ENCODE measurements at regions not wholly inside any gene's neighbourhood (a gene's known extent, or its start where the extent isn't known, plus 50 kb on each side); places are given as distances from the start of the nearest gene placed in this dataset.
"Not testable (repeated sequence)": the region's sequence is repeated elsewhere in the genome, so short reads cannot be mapped to it uniquely, and the experiment has no call there.

- DNase-seq = no peak
These were observed 979.9 kb upstream of the GBE1 start for GRCh38 chr3:82741346-82741745.

DNA sequence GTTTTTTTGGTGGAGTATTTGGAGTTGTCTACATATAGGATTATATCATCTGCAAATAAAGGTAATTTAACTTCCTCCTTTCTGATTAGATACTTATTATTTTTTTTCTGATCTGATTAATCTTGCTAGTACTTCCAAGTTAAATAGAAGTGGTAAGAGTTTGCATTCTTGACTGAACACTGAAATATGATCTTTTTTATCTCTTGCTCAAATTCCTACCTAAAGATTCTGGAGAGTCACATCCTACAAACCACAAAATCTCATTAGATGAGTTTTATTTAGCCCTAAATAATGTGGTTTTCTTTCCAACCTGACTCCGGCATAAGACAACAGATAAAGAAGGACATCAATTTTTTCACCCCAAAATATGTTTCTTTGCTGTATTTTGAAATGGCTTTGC is 977.9 kb upstream of the GBE1 start:
- DNase-seq = no peak

DNA sequence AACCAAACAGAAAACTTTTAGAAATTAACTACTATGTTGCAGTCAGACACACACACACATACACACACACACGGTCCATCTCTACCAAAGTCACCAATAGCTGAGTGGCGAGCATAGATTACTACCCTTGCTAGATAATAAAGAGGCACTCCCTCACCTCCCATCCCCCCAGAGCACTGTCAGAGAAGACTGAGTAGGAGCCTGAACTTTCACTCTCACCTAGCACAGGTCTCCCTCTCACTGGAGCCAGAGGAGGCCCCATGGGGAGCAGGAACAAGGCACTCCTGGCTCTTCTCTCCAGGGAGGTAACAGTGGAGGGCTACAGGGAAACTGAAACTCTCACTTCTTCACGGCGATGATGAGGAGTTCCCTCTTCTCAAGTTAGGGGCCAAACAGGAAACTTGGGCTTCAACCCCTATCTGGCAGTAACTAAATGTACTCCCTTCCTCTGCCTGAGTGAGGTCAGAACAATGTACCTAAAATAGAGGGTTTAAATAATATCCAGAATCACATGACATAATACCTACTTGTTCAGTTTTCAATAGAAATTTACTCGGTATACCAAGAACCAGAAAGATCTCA is 975.3 kb upstream of the GBE1 start:
- no peak for DNase-seq

- no peak for DNase-seq
These were observed 953.8 kb upstream of the GBE1 start for GRCh38 chr3:82715091-82715856.

- no peak for DNase-seq
These were observed 945.6 kb upstream of the GBE1 start for GRCh38 chr3:82707035-82707434.

DNA sequence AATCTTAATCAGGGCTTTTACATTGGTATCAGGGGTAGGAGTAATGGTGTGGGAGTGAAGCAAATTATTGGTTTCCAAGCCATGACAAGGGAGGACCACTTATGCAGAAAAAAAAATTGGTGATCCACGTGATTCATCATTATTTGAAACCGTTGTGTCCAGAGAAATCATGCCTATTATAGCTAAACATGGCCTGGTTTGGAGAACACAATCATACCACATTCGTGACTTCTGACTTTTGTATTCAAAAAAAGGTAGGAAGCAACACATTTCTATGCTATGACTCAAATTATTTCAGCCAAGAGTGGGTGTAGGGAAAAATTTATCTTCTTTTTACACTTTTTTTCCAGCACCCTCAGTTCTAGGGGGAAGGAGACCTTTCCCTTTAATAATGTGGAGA is 924.3 kb upstream of the GBE1 start:
- no peak for DNase-seq

DNA sequence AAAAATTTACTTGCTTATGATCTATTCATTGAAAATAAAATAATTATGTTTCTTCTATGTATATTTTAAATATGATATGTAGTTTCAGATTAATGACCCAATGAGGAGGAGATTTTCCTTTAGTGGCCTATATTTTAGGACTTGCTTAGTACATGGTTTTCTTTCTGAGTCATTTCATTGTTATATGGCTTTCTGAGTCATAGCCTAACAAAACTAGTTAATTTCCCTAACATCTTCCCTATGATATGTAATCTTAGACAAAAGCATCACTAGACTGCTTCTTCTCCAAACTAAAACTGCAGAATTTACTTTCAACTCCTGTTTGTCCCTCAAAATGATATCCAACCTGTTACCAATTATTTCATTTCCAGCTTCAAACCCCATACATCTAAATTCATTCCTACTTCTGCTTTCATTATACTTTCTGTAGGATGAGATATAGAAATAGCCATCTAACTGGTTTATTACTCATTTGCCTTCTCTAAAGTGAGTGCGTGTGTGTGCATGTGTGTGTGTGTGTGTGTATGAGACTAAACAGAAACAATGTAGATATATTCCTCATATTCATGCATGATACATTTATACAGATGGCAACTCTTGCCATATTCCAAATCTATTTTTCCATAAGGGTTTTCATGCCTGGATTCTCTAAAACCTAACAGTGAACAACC is 915.0 kb upstream of the GBE1 start:
- DNase-seq = no peak

DNA sequence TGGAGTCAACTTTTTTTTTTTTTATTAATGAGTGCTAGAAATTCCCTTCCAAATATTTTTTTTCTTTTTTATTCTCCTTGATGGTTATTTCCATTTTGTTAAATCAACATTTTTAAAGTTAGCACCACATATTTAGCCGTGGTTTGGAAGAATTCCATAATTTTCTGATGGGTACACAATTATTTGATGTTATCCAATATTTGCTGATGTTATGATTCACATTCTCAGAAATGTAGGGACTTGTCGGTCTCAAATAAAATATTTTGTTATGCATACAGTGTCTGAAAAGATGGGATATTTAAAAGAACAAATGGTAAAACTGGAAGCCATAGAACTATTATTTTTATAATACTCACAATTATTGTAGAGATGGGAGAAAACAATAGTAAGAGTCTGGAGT is 911.5 kb upstream of the GBE1 start:
- no peak for DNase-seq

GRCh38 chr3:82671466-82671865 is 910.0 kb upstream of the GBE1 start:
- no peak for DNase-seq

GRCh38 chr3:82654708-82655107 is 893.3 kb upstream of the GBE1 start:
- DNase-seq = no peak

GRCh38 chr3:82643948-82644347 is 882.5 kb upstream of the GBE1 start:
- DNase-seq = no peak

DNA sequence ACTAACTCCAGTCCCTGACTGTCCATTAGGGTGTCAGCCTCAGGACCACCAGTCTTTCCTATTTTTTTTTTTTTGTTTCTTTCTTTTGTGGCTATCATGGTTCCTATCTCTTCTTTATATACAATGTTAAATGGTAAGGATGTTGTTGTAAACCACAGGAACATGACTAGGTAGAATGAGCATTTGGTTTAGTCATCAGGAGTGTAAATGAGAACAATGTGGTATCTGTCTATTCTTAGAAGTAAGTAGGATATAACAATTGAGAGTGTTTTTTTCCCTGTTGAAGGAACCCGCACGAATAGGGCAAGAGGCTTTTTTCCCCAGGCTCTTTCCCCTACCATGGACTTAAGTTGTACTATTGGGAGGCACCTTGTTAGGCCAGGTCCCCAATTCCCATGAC is 880.3 kb upstream of the GBE1 start:
- DNase-seq = no peak

GRCh38 chr3:82640254-82640653 is 878.8 kb upstream of the GBE1 start:
- no peak for DNase-seq

- no peak for DNase-seq
These were observed 876.1 kb upstream of the GBE1 start for GRCh38 chr3:82637574-82637973.

DNA sequence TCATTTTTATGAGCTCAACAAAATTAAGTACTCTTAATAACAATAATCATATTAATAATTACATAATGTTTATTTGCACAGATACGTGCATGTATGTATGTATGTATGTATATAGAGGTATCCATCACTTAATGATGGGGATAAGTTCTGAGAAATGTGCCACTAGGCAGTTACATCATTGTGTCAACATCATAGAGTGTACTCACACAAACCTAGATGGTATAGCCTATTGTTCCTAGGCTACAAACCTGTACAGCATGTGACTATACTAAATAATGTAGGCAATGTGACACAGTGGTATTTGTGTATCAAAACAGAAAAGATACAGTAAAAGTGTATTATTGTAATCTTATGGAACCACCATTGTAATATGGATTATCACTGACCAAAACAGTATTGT is 874.7 kb upstream of the GBE1 start:
- DNase-seq = no peak

GRCh38 chr3:82633319-82633718 is 871.9 kb upstream of the GBE1 start:
- no peak for DNase-seq

- DNase-seq = no peak
These were observed 868.5 kb upstream of the GBE1 start for GRCh38 chr3:82629937-82630336.

DNA sequence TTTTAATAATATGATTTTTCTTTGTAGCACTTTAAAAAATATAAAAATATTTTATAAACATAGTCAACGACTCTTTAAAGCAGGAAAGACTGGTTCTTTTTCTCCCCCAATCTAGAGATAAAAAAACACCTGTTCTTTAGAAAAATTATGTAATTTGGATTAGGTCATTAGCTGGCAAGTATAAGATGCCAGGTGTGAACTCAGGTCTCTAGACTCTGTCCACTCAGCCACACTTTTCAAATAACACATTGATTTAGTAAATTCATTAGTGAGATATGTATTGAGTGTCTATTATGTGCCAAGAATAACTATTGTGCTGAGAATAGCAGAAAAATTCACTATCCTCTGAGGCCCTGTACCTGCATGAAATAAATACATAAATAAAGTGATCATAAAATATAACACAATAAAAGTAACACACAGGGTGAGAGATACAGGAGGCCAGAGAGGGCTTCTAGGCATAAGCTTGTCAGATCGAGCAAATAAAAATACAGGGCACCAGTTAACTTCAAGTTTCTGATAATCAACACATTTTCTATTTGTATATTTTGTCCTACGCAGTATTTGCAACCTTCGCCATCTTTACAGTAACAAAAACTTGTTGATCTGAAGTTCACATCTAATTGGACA is 867.1 kb upstream of the GBE1 start:
- no peak for DNase-seq

DNA sequence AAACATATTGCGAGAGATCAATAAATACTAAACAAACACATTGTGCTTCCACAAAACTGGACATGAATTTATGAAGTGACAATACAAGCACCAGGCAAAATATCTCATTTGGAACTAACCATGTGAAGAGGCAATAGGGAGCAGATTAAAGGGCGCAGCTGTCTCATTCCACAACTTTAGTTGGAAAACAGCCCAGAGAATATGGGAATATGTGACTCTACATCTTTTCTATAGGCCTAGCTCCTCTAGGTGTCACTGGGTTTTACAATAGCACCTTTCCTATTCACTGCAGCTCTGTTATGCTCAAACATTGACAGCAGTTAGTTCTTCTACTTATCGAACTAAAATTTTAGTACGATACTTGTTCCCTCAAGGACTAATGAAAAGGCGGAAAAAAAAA is 866.3 kb upstream of the GBE1 start:
- no peak for DNase-seq

GRCh38 chr3:82620744-82621143 is 859.3 kb upstream of the GBE1 start:
- not testable (repeated sequence) for DNase-seq

DNA sequence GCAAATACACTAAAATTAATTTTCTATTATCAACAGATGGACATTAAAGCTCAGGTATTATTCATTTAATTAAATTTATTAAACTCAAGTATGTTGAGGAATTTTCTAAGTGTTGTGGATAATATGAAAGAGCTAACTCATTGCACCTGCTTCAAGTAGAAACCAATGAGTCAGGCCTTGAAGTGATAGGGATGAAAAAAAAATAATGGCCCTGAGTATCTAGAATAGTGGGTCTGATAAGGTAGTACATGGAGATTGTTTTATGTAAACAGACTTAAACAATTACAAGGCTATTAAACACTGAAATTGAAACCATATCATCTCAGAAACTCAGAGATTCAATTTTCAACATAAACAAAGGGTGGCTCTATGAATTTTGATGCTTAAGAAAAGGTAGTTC is 857.1 kb upstream of the GBE1 start:
- no peak for DNase-seq

GRCh38 chr3:82610236-82610635 is 848.8 kb upstream of the GBE1 start:
- no peak for DNase-seq

GRCh38 chr3:82607391-82607790 is 845.9 kb upstream of the GBE1 start:
- no peak for DNase-seq

DNA sequence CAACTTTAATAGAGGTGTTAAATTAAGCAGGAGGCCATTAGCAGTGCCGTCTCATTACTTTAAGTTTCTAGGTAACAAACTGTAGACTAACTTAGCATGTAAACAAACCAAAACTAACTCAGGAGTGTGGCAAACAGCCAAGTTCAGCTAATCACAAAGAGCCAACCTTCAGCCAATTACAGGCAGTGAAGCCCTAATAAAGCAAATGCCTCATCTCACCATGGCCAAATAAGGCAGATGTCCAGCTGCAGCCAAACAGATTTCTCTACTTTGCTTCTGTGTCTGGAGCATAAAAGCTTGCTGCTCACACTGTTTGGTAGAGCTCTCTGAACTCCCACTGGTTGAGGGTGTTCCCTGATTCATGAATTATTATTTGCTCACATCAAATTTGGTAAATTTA is 835.4 kb upstream of the GBE1 start:
- DNase-seq = no peak

Data from suppressor macrophage treated with lipopolysaccharide for 1 hour (primary cell).